Mammary epithelial cell (primary cell): ENCODE measurements at regions not wholly inside any gene's neighbourhood (a gene's known extent, or its start where the extent isn't known, plus 50 kb on each side); places are given as distances from the start of the nearest gene placed in this dataset.

ENCODE experiments used
- EZH2 ChIP-seq: IDR thresholded peaks from 2 replicates; pipeline ENCODE4 v1.6.1; 2012; ENCODE audit warnings: low read length, inconsistent platforms, borderline replicate concordance
- TF ChIP-seq, protein P1 (sequence below), 2 donors: IDR thresholded peaks in 1 of 2; conservative IDR thresholded peaks in 1 of 2; 2 replicates each; pipeline ENCODE4 v1.5.1; 2011 to 2012; ENCODE audit warnings: inconsistent platforms in 2 of 2, low read length in 2 of 2, mild to moderate bottlenecking in 2 of 2, control low read depth in 1 of 2, low read depth in 1 of 2; ENCODE audit not compliant: insufficient read depth in 1 of 2; ENCODE audit errors: extremely low read depth in 1 of 2

DNA sequence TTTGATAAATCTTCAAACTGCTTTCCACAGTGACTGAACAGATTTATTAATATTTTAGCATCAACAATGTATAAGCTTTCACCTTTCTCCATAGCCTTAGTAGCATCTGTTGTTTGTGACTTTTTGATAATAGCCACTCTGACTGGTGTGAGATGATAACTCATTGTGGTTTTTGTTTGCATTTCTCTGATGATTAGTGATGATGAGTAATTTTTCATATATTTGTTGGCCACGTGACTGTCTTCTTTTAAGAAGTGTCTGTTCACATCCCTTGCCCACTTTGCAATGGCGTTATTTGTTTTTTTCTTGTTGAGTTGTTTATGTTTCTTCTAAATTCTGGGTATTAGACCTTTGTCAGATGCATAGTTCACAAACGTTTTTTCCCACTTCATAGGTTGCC lies 952.9 kb downstream of the TRIB2 start:
- TF ChIP-seq, protein P1, sequence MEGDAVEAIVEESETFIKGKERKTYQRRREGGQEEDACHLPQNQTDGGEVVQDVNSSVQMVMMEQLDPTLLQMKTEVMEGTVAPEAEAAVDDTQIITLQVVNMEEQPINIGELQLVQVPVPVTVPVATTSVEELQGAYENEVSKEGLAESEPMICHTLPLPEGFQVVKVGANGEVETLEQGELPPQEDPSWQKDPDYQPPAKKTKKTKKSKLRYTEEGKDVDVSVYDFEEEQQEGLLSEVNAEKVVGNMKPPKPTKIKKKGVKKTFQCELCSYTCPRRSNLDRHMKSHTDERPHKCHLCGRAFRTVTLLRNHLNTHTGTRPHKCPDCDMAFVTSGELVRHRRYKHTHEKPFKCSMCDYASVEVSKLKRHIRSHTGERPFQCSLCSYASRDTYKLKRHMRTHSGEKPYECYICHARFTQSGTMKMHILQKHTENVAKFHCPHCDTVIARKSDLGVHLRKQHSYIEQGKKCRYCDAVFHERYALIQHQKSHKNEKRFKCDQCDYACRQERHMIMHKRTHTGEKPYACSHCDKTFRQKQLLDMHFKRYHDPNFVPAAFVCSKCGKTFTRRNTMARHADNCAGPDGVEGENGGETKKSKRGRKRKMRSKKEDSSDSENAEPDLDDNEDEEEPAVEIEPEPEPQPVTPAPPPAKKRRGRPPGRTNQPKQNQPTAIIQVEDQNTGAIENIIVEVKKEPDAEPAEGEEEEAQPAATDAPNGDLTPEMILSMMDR (conservative IDR thresholded peaks at IDR 0.05 in 1 of 2, IDR thresholded peaks at IDR 0.05 in 1 of 2; ENCODE audit: extremely low read depth in 1 of 2, insufficient read depth in 1 of 2, low read depth in 1 of 2, low read length in 2 of 2): no peak
- no peak for TF ChIP-seq EZH2
